ENCODE measurements at regions not wholly inside any gene's neighbourhood (a gene's known extent, or its start where the extent isn't known, plus 50 kb on each side); places are given as distances from the start of the nearest gene placed in this dataset.

GRCh38 chr6:43896329-43897255 lies 126.6 kb downstream of the VEGFA start:
- H3K79me2 ChIP-seq (ENCODE audit: insufficient read depth, low read length), result no peaks in the 10 kb centered on the region
- no peak for TF ChIP-seq EZH2phosphoT487 (IDR thresholded peaks at IDR 0.05; ENCODE audit: borderline replicate concordance)
- TF ChIP-seq, protein P1, sequence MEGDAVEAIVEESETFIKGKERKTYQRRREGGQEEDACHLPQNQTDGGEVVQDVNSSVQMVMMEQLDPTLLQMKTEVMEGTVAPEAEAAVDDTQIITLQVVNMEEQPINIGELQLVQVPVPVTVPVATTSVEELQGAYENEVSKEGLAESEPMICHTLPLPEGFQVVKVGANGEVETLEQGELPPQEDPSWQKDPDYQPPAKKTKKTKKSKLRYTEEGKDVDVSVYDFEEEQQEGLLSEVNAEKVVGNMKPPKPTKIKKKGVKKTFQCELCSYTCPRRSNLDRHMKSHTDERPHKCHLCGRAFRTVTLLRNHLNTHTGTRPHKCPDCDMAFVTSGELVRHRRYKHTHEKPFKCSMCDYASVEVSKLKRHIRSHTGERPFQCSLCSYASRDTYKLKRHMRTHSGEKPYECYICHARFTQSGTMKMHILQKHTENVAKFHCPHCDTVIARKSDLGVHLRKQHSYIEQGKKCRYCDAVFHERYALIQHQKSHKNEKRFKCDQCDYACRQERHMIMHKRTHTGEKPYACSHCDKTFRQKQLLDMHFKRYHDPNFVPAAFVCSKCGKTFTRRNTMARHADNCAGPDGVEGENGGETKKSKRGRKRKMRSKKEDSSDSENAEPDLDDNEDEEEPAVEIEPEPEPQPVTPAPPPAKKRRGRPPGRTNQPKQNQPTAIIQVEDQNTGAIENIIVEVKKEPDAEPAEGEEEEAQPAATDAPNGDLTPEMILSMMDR (conservative IDR thresholded peaks at IDR 0.05; ENCODE audit: low read length), result no peak
- H3F3A ChIP-seq (ENCODE audit: low read depth), result no peaks in the 10 kb centered on the region
- no peaks in the 10 kb centered on the region for H3K9me3 ChIP-seq (ENCODE audit: insufficient read depth, low read depth, low read length)
- no peak overlapping the region for H3K4me3 ChIP-seq (ENCODE audit: low read length, poor library complexity, severe bottlenecking)
- H3K27me3 ChIP-seq (ENCODE audit: insufficient read depth, low read length, poor library complexity, severe bottlenecking), result no peaks in the 10 kb centered on the region
- no peak overlapping the region for H3K4me2 ChIP-seq (ENCODE audit: low read depth, low read length, poor library complexity, severe bottlenecking)
- H3K9me2 ChIP-seq (replicated peaks; ENCODE audit: low read depth, low read length), result no peaks in the 10 kb centered on the region
- H3K36me3 ChIP-seq (ENCODE audit: insufficient read depth, low read length), result no peaks in the 10 kb centered on the region
- no peak overlapping the region for H2AFZ ChIP-seq (ENCODE audit: low read length)
- H4K20me1 ChIP-seq (ENCODE audit: insufficient read depth, low read length, poor library complexity, severe bottlenecking), result no peaks in the 10 kb centered on the region
- no peak overlapping the region for H3K9ac ChIP-seq (ENCODE audit: low read depth, low read length, poor library complexity, severe bottlenecking)
- H3K4me1 ChIP-seq (ENCODE audit: insufficient read depth, low read length, poor library complexity, severe bottlenecking), result peaks cover 1% of the 10 kb centered on the region

DNA sequence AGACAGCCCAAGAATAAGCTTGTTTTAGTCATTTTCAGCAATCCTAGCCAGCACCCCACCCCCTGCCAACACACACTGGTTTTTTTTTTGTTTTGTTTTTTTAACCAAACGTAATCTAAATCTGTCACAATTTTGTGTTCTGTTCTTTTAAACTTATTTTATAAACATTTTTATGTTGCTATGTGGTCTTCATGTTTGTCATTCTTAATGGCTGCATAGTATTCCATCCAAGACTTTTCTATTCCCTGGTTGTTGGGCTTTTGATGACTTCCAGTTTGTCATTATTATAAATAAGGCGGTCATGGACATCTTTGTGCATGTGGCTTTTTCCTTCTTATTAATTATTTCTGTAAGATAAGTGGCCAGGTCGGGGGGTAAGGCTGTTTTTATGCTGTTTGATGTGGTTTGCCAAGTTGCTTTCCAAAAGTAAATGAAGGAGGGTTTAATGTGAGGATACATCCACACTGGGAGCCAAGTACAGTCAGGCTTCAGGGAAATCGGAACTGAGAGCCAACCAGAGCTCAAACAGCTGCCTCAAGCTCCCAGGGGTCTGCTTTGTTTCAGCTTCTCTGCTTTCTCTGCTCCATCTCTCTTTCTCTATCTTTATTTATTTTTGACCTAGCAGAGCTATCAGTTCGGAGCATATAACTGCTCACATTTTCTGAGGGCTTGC lies 125.8 kb downstream of the VEGFA start:
- H3K4me2 ChIP-seq (ENCODE audit: low read depth, low read length, poor library complexity, severe bottlenecking), result no peak overlapping the region
- no peak overlapping the region for H3K4me3 ChIP-seq (ENCODE audit: low read length, poor library complexity, severe bottlenecking)
- no peaks in the 10 kb centered on the region for H3F3A ChIP-seq (ENCODE audit: low read depth)
- no peaks in the 10 kb centered on the region for H3K9me2 ChIP-seq (replicated peaks; ENCODE audit: low read depth, low read length)
- no peaks in the 10 kb centered on the region for H3K79me2 ChIP-seq (ENCODE audit: insufficient read depth, low read length)
- no peak overlapping the region for H2AFZ ChIP-seq (ENCODE audit: low read length)
- no peak for TF ChIP-seq EZH2phosphoT487 (IDR thresholded peaks at IDR 0.05; ENCODE audit: borderline replicate concordance)
- TF ChIP-seq, protein P1 (conservative IDR thresholded peaks at IDR 0.05; ENCODE audit: low read length), result no peak
- H3K27me3 ChIP-seq (ENCODE audit: insufficient read depth, low read length, poor library complexity, severe bottlenecking), result no peaks in the 10 kb centered on the region
- no peaks in the 10 kb centered on the region for H3K9me3 ChIP-seq (ENCODE audit: insufficient read depth, low read depth, low read length)
- H3K36me3 ChIP-seq (ENCODE audit: insufficient read depth, low read length), result no peaks in the 10 kb centered on the region
- no peak overlapping the region for H3K9ac ChIP-seq (ENCODE audit: low read depth, low read length, poor library complexity, severe bottlenecking)
- no peaks in the 10 kb centered on the region for H4K20me1 ChIP-seq (ENCODE audit: insufficient read depth, low read length, poor library complexity, severe bottlenecking)
- H3K4me1 ChIP-seq (ENCODE audit: insufficient read depth, low read length, poor library complexity, severe bottlenecking), result peaks cover 6% of the 10 kb centered on the region

- no peak overlapping the region for H3K4me3 ChIP-seq (ENCODE audit: low read length, poor library complexity, severe bottlenecking)
- no peak overlapping the region for H2AFZ ChIP-seq (ENCODE audit: low read length)
- H3K4me1 ChIP-seq (ENCODE audit: insufficient read depth, low read length, poor library complexity, severe bottlenecking), result peaks cover 6% of the 10 kb centered on the region
- no peak overlapping the region for H3K4me2 ChIP-seq (ENCODE audit: low read depth, low read length, poor library complexity, severe bottlenecking)
- H3K36me3 ChIP-seq (ENCODE audit: insufficient read depth, low read length), result no peaks in the 10 kb centered on the region
- H4K20me1 ChIP-seq (ENCODE audit: insufficient read depth, low read length, poor library complexity, severe bottlenecking), result no peaks in the 10 kb centered on the region
- no peaks in the 10 kb centered on the region for H3K9me2 ChIP-seq (replicated peaks; ENCODE audit: low read depth, low read length)
- no peak overlapping the region for H3K9ac ChIP-seq (ENCODE audit: low read depth, low read length, poor library complexity, severe bottlenecking)
- H3F3A ChIP-seq (ENCODE audit: low read depth), result no peaks in the 10 kb centered on the region
- H3K9me3 ChIP-seq (ENCODE audit: insufficient read depth, low read depth, low read length), result no peaks in the 10 kb centered on the region
- H3K27me3 ChIP-seq (ENCODE audit: insufficient read depth, low read length, poor library complexity, severe bottlenecking), result no peaks in the 10 kb centered on the region
- no peaks in the 10 kb centered on the region for H3K79me2 ChIP-seq (ENCODE audit: insufficient read depth, low read length)
- TF ChIP-seq, protein P1 (conservative IDR thresholded peaks at IDR 0.05; ENCODE audit: low read length), result no peak
- no peak for TF ChIP-seq EZH2phosphoT487 (IDR thresholded peaks at IDR 0.05; ENCODE audit: borderline replicate concordance)
These were observed 123.1 kb downstream of the VEGFA start for GRCh38 chr6:43893073-43893472.
